ENCODE measurements at regions not wholly inside any gene's neighbourhood (a gene's known extent, or its start where the extent isn't known, plus 50 kb on each side); places are given as distances from the start of the nearest gene placed in this dataset.

DNA sequence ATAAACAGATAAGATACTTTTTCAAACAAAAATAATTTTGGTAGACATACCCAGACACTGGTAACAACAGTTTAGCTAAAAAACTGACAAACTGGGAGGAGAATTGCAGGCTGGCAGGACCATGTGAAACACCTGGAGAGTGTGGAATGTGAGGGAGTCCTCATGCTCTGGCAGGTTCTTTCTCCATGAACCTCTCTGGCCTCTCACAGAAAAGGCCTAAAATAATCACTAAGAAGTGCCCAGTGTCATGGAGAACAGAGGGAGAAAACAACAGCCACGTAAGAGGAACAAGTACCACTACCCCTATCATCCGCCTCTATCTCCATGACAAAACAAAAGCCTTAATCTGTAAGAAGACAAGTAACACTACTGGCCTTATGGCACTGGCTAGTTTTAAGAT, 1227.5 kb upstream of the CDH9 start:
- Histone ChIP-seq H3K36me3 (replicated peaks; ENCODE audit: low read depth, low read length) (no peaks in the 10 kb centered on the region), H3K9me3 (ENCODE audit: insufficient read depth, low read length) (no peaks in the 10 kb centered on the region), H4K20me1 (ENCODE audit: insufficient read depth, low read length) (no peaks in the 10 kb centered on the region), H3K27me3 (ENCODE audit: low read depth, low read length) (no peaks in the 10 kb centered on the region), H3K4me1 (ENCODE audit: low read length) (no peaks in the 10 kb centered on the region), H3K79me2 (ENCODE audit: low read length) (no peaks in the 10 kb centered on the region), H3K9ac (ENCODE audit: low read length) (no peak overlapping the region), H3K4me3 (ENCODE audit: low read length) (no peak overlapping the region), H2AFZ (ENCODE audit: low read depth, low read length) (no peak overlapping the region), H3K27ac (ENCODE audit: low read length) (no peak overlapping the region), H3K4me2 (ENCODE audit: low read length) (no peak overlapping the region)
- no peak for TF ChIP-seq EZH2phosphoT487 (IDR thresholded peaks at IDR 0.05; ENCODE audit: low read depth)
- TF ChIP-seq, protein P1, sequence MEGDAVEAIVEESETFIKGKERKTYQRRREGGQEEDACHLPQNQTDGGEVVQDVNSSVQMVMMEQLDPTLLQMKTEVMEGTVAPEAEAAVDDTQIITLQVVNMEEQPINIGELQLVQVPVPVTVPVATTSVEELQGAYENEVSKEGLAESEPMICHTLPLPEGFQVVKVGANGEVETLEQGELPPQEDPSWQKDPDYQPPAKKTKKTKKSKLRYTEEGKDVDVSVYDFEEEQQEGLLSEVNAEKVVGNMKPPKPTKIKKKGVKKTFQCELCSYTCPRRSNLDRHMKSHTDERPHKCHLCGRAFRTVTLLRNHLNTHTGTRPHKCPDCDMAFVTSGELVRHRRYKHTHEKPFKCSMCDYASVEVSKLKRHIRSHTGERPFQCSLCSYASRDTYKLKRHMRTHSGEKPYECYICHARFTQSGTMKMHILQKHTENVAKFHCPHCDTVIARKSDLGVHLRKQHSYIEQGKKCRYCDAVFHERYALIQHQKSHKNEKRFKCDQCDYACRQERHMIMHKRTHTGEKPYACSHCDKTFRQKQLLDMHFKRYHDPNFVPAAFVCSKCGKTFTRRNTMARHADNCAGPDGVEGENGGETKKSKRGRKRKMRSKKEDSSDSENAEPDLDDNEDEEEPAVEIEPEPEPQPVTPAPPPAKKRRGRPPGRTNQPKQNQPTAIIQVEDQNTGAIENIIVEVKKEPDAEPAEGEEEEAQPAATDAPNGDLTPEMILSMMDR (IDR thresholded peaks at IDR 0.05; ENCODE audit: low read depth, low read length): no peak

DNA sequence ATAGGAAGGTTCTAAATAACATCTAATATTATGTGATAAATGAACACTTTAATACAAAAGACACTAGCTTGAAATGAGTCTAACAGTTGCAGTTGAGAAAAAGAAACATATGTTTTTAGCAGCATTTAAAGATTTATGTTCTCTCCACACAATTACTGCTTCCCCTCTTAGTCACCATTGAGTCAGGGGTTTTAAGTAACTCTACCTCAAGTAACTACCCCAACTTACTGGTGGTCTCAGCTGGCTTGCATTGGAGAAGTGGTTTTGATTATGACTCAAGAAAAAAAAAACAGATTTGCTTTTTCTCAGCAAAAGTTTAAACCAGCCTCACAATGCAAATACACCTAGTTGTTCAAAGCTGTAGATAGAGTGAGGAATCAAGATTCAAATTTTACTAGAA, 1216.5 kb upstream of the CDH9 start:
- no peak overlapping the region for H3K4me2 ChIP-seq (ENCODE audit: low read length)
- no peaks in the 10 kb centered on the region for H4K20me1 ChIP-seq (ENCODE audit: insufficient read depth, low read length)
- H3K27me3 ChIP-seq (ENCODE audit: low read depth, low read length): no peaks in the 10 kb centered on the region
- no peak overlapping the region for H3K4me3 ChIP-seq (ENCODE audit: low read length)
- no peaks in the 10 kb centered on the region for H3K36me3 ChIP-seq (replicated peaks; ENCODE audit: low read depth, low read length)
- TF ChIP-seq EZH2phosphoT487 (IDR thresholded peaks at IDR 0.05; ENCODE audit: low read depth): no peak
- TF ChIP-seq, protein P1 (IDR thresholded peaks at IDR 0.05; ENCODE audit: low read depth, low read length): no peak
- no peak overlapping the region for H3K9ac ChIP-seq (ENCODE audit: low read length)
- no peaks in the 10 kb centered on the region for H3K79me2 ChIP-seq (ENCODE audit: low read length)
- no peak overlapping the region for H2AFZ ChIP-seq (ENCODE audit: low read depth, low read length)
- H3K27ac ChIP-seq (ENCODE audit: low read length): no peak overlapping the region
- no peaks in the 10 kb centered on the region for H3K4me1 ChIP-seq (ENCODE audit: low read length)
- no peaks in the 10 kb centered on the region for H3K9me3 ChIP-seq (ENCODE audit: insufficient read depth, low read length)

DNA sequence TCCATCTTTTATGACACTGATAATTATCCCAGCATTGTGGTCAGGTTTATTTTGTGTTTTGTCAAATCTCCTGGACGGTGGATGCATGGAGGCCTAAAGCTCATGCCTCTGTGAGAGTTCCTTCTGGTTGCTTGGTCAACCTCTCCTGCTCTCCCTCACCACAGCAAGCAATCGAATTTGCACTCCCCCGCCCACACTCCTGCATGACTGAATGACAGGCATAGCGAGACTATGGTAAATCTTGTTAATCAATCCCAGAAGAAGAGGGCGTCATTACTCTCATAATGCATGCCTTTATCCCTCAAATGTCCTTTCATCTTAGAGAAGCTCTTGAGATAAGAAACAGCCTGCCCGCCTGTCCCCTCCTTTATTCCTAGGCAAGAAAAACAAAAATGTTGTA, 1215.0 kb upstream of the CDH9 start:
- H3K9ac ChIP-seq (ENCODE audit: low read length): no peak overlapping the region
- H3K27ac ChIP-seq (ENCODE audit: low read length): no peak overlapping the region
- no peak for TF ChIP-seq EZH2phosphoT487 (IDR thresholded peaks at IDR 0.05; ENCODE audit: low read depth)
- TF ChIP-seq, protein P1 (IDR thresholded peaks at IDR 0.05; ENCODE audit: low read depth, low read length): no peak
- no peaks in the 10 kb centered on the region for H4K20me1 ChIP-seq (ENCODE audit: insufficient read depth, low read length)
- no peaks in the 10 kb centered on the region for H3K27me3 ChIP-seq (ENCODE audit: low read depth, low read length)
- no peak overlapping the region for H3K4me3 ChIP-seq (ENCODE audit: low read length)
- no peaks in the 10 kb centered on the region for H3K4me1 ChIP-seq (ENCODE audit: low read length)
- no peaks in the 10 kb centered on the region for H3K79me2 ChIP-seq (ENCODE audit: low read length)
- no peak overlapping the region for H3K4me2 ChIP-seq (ENCODE audit: low read length)
- H3K9me3 ChIP-seq (ENCODE audit: insufficient read depth, low read length): no peaks in the 10 kb centered on the region
- H3K36me3 ChIP-seq (replicated peaks; ENCODE audit: low read depth, low read length): no peaks in the 10 kb centered on the region
- H2AFZ ChIP-seq (ENCODE audit: low read depth, low read length): no peak overlapping the region

DNA sequence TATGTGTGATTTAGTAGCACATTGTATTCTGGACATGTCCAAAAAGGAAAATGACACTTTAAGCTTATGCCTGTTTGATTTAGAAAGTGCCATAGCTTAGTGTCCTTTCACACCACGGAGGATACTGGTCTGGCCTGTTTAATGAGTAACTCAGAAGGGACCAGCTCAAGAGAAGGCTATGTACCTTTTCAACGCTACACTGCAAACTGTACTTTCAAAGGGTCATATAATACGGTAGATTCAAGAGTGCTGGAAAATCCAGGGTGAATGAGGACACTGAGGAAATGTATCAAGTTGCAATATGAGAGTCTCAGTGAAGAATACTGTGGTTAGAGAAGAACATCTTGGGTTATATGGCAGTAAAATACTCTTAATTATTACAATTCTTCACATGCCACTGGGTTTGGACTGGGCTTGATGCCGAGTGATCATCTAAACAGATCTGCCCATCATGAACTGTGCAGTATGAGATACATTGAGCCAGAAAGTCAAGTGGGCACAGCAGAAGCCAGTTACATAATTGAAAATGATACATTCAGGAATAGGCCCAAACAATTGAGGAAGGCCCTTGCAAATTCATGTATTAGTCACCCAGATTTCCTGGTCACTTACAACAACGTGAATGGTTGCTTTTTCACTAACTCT, 1211.5 kb upstream of the CDH9 start:
- Histone ChIP-seq H2AFZ (ENCODE audit: low read depth, low read length) (no peak overlapping the region), H3K4me2 (ENCODE audit: low read length) (no peak overlapping the region), H3K4me3 (ENCODE audit: low read length) (no peak overlapping the region), H3K36me3 (replicated peaks; ENCODE audit: low read depth, low read length) (no peaks in the 10 kb centered on the region), H4K20me1 (ENCODE audit: insufficient read depth, low read length) (no peaks in the 10 kb centered on the region), H3K27ac (ENCODE audit: low read length) (no peak overlapping the region), H3K9me3 (ENCODE audit: insufficient read depth, low read length) (no peaks in the 10 kb centered on the region), H3K27me3 (ENCODE audit: low read depth, low read length) (no peaks in the 10 kb centered on the region), H3K9ac (ENCODE audit: low read length) (no peak overlapping the region), H3K4me1 (ENCODE audit: low read length) (no peaks in the 10 kb centered on the region), H3K79me2 (ENCODE audit: low read length) (no peaks in the 10 kb centered on the region)
- TF ChIP-seq, protein P1 (IDR thresholded peaks at IDR 0.05; ENCODE audit: low read depth, low read length): no peak
- TF ChIP-seq EZH2phosphoT487 (IDR thresholded peaks at IDR 0.05; ENCODE audit: low read depth): no peak

Data from OCI-LY3 (cell line).